BJ (cell line): ENCODE measurements at regions not wholly inside any gene's neighbourhood (a gene's known extent, or its start where the extent isn't known, plus 50 kb on each side); places are given as distances from the start of the nearest gene placed in this dataset.
"Not testable (repeated sequence)": the region's sequence is repeated elsewhere in the genome, so short reads cannot be mapped to it uniquely, and the experiment has no call there.

Experiments used
- CTCF ChIA-PET: fragments of 350-600 bp; formaldehyde crosslinking; extraction: SDS; loops from one replicate; lab custom pipeline; 2021; ENCODE audit warnings: antibody characterized with exemption, inconsistent platforms; lab: Yijun Ruan, JAX
- POLR2A ChIA-PET: fragments of 300-600 bp; sonication (Branson Sonifier 250); formaldehyde crosslinking; extraction: SDS; loops from one replicate; lab custom pipeline; 2021; ENCODE audit warnings: antibody characterized with exemption; lab: Charles Lee
- DNase-seq: peaks from one replicate; pipeline ENCODE4 v3.0.0-alpha.2; 2011; ENCODE audit warnings: low read depth
- H3K27me3 ChIP-seq: 2 replicates; pipeline ENCODE4 v1.6.0; 2011; ENCODE audit warnings: low read length; ENCODE audit not compliant: control insufficient read depth, insufficient read depth
- H3K36me3 ChIP-seq: 2 replicates; pipeline ENCODE4 v1.5.1; 2011; ENCODE audit warnings: low read length; ENCODE audit not compliant: control insufficient read depth, insufficient read depth
- H3K4me3 ChIP-seq: 2 replicates; pipeline ENCODE4 v1.5.1; 2011; ENCODE audit warnings: low read depth, mild to moderate bottlenecking, control low read depth, low read length
- CTCF ChIP-seq: IDR thresholded peaks from 2 replicates; pipeline ENCODE4 v1.5.1; 2011; ENCODE audit warnings: low read depth, mild to moderate bottlenecking, control low read depth, inconsistent platforms, low read length, moderate library complexity; ENCODE audit not compliant: insufficient read depth

DNA sequence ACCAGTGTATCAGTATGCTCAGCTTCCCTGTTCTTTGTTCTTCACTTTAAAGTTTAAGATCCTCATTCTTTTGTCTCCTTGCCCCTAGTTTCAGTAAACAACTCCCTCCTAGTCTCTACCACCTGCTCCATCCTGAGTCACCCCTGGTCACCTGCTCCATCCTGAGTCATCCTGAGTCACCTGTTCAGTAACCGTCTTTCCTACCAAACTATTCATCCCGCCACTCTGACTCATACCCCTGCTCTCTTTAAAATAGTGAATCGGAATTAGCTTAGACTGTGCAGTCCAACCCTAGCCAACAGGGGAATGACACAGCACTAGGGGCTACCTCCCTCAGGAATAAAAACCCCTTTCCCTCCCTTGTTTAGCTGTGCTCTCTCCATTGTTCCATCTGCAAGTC, 888.1 kb upstream of the MDGA2 start:
- CTCF ChIA-PET, result no interaction called here
- H3K27me3 ChIP-seq, result no peaks in the 10 kb centered on the region
- TF ChIP-seq CTCF, result no peak
- POLR2A ChIA-PET, result no interaction called here
- H3K36me3 ChIP-seq, result no peaks in the 10 kb centered on the region
- H3K4me3 ChIP-seq, result no peak overlapping the region
- no peak for DNase-seq

DNA sequence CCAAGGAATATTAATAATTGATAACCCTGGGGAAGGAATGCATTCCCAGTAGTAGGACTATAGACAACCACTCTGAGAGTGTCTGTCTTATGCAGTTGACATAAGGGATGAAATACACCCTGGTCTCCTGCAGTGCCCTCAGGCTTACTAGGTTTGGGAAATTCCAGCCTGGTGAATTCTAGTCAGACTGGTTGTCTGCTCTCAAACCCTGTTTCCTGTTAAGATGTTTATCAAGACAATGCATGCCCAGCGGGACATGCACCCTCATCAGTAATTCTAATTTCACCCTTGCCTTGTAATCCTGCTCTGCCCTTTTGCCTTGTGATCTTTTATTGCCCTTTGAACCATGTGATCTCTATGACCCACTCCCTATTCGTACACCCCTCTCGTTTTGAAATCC, 886.0 kb upstream of the MDGA2 start:
- H3K4me3 ChIP-seq, CTCF ChIA-PET, H3K36me3 ChIP-seq, POLR2A ChIA-PET, H3K27me3 ChIP-seq, DNase-seq: not testable (repeated sequence)

DNA sequence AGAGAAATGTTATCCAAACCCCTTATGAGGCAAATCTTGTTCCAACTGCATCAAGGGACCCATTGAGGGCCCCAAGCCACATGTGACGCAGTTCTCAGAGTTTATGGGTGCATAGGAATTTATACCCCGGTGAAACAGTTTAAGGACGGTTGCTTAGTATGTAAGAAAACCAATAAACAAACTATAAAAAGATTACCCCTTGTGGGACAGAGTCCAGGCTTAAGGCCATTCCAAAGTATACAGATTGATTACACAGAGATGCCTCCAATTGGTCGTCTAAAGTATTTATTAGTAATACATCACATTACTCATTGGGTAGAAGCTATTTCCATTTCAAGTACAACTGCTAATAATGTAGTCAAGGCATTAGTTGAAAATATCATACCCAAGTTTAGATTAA, 885.0 kb upstream of the MDGA2 start:
- TF ChIP-seq CTCF, result no peak
- H3K36me3 ChIP-seq, result no peaks in the 10 kb centered on the region
- no peak for DNase-seq

GRCh38 chr14:48553443-48553842, 878.0 kb upstream of the MDGA2 start:
- Histone ChIP-seq H3K27me3 (no peaks in the 10 kb centered on the region), H3K4me3 (no peak overlapping the region), H3K36me3 (no peaks in the 10 kb centered on the region)
- DNase-seq, result no peak
- ChIA-PET CTCF (no interaction called here), POLR2A (no interaction called here)
- TF ChIP-seq CTCF, result no peak

More for the DNA sequence above, 885.0 kb upstream of the MDGA2 start:
- POLR2A ChIA-PET, result no interaction called here
- H3K27me3 ChIP-seq, result no peaks in the 10 kb centered on the region
- CTCF ChIA-PET, result no interaction called here
- H3K4me3 ChIP-seq, result no peak overlapping the region

GRCh38 chr14:48546996-48547395, 871.6 kb upstream of the MDGA2 start:
- ChIA-PET CTCF (no interaction called here), POLR2A (no interaction called here)
- DNase-seq, result no peak
- Histone ChIP-seq H3K27me3 (no peaks in the 10 kb centered on the region), H3K36me3 (no peaks in the 10 kb centered on the region), H3K4me3 (no peak overlapping the region)
- TF ChIP-seq CTCF, result no peak

GRCh38 chr14:48537600-48537999, 862.2 kb upstream of the MDGA2 start:
- no peak for TF ChIP-seq CTCF
- no peaks in the 10 kb centered on the region for H3K27me3 ChIP-seq
- ChIA-PET CTCF (no interaction called here), POLR2A (no interaction called here)
- DNase-seq, result no peak
- no peak overlapping the region for H3K4me3 ChIP-seq
- no peaks in the 10 kb centered on the region for H3K36me3 ChIP-seq
